Liver (tissue), 3 donors: ENCODE measurements at regions not wholly inside any gene's neighbourhood (a gene's known extent, or its start where the extent isn't known, plus 50 kb on each side); places are given as distances from the start of the nearest gene placed in this dataset.

Experiments used
- ATF3 ChIP-seq: IDR thresholded peaks from 2 replicates; pipeline ENCODE4 v1.6.1; 2016; ENCODE audit warnings: antibody characterized with exemption
- EGR1 ChIP-seq, 2 donors: IDR thresholded peaks; 2 replicates each; pipeline ENCODE4 v1.6.1; 2016 to 2018; ENCODE audit warnings: antibody characterized with exemption in 2 of 2, low read depth in 2 of 2
- GABPA ChIP-seq, 2 donors: IDR thresholded peaks in 1 of 2; conservative IDR thresholded peaks in 1 of 2; 2 replicates each; pipeline ENCODE4 v1.6.1; 2016; ENCODE audit warnings: antibody characterized with exemption in 2 of 2, mild to moderate bottlenecking in 1 of 2, moderate library complexity in 1 of 2
- HNF4G ChIP-seq: IDR thresholded peaks from 2 replicates; pipeline ENCODE4 v1.6.1; 2016; ENCODE audit warnings: antibody characterized with exemption
- JUND ChIP-seq, 2 donors: IDR thresholded peaks; 2 replicates each; pipeline ENCODE4 v1.6.1; 2016; ENCODE audit warnings: antibody characterized with exemption in 2 of 2
- RAD21 ChIP-seq, 2 donors: IDR thresholded peaks; 2 replicates each; pipeline ENCODE4 v1.6.1; 2016; ENCODE audit warnings: antibody characterized with exemption in 2 of 2, mild to moderate bottlenecking in 2 of 2
- REST ChIP-seq: IDR thresholded peaks from 2 replicates; pipeline ENCODE4 v1.6.1; 2016; ENCODE audit warnings: antibody characterized with exemption, mild to moderate bottlenecking
- RXRA ChIP-seq, 2 donors: IDR thresholded peaks; 2 replicates each; pipeline ENCODE4 v1.6.1; 2017 to 2018; ENCODE audit warnings: antibody characterized with exemption in 2 of 2, mild to moderate bottlenecking in 1 of 2
- SP1 ChIP-seq: IDR thresholded peaks from 2 replicates; pipeline ENCODE4 v1.6.1; 2018; ENCODE audit warnings: antibody characterized with exemption, mild to moderate bottlenecking
- TAF1 ChIP-seq: conservative IDR thresholded peaks from 2 replicates; pipeline ENCODE4 v1.6.1; 2016; ENCODE audit warnings: antibody characterized with exemption, mild to moderate bottlenecking
- YY1 ChIP-seq: IDR thresholded peaks from 2 replicates; pipeline ENCODE4 v1.6.1; 2016; ENCODE audit warnings: antibody characterized with exemption, mild to moderate bottlenecking
- ZBTB33 ChIP-seq: IDR thresholded peaks from 2 replicates; pipeline ENCODE4 v1.6.1; 2016; ENCODE audit warnings: antibody characterized with exemption
- TF ChIP-seq, protein P1 (sequence below): fragments of 150-350 bp; IDR thresholded peaks from 2 replicates; pipeline ENCODE4 v1.5.1; 2017; ENCODE audit warnings: improper control_type of control experiment, low read depth, low read length; ENCODE audit not compliant: missing input control
- TF ChIP-seq, protein P2 (sequence below): IDR thresholded peaks from 2 replicates; pipeline ENCODE4 v1.6.1; 2016; ENCODE audit warnings: antibody characterized with exemption
- donor health status: healthy.
- donor health status: healthy.

DNA sequence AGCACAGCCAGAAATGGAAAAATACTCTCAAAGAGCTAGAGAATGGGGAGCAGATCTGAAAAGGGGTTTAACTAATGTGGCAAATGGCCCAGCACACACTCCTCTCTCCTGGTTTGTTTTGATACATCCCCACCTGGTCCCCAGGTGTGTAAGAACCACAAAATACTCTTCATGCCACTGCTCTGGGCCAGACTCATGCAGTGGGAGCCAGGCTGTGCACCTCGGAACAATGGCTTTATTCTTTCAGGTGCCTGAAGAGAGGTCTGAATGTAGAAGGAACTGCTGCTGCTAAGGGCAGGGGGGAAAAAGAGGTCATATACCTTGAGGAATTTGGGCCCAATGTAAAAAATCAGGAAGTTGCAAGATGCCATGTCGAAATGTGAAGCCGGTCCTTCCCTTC lies 123.9 kb upstream of the ADAMTSL1 start:
- TF ChIP-seq, protein P1, sequence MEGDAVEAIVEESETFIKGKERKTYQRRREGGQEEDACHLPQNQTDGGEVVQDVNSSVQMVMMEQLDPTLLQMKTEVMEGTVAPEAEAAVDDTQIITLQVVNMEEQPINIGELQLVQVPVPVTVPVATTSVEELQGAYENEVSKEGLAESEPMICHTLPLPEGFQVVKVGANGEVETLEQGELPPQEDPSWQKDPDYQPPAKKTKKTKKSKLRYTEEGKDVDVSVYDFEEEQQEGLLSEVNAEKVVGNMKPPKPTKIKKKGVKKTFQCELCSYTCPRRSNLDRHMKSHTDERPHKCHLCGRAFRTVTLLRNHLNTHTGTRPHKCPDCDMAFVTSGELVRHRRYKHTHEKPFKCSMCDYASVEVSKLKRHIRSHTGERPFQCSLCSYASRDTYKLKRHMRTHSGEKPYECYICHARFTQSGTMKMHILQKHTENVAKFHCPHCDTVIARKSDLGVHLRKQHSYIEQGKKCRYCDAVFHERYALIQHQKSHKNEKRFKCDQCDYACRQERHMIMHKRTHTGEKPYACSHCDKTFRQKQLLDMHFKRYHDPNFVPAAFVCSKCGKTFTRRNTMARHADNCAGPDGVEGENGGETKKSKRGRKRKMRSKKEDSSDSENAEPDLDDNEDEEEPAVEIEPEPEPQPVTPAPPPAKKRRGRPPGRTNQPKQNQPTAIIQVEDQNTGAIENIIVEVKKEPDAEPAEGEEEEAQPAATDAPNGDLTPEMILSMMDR, result no peak
- TF ChIP-seq SP1, result no peak
- TF ChIP-seq, protein P2, sequence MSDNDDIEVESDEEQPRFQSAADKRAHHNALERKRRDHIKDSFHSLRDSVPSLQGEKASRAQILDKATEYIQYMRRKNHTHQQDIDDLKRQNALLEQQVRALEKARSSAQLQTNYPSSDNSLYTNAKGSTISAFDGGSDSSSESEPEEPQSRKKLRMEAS, result no peak
- no peak for TF ChIP-seq REST
- no peak for TF ChIP-seq EGR1 (IDR thresholded peaks at IDR 0.05; ENCODE audit: low read depth in 2 of 2)
- TF ChIP-seq JUND (IDR thresholded peaks at IDR 0.05), result no peak
- no peak for TF ChIP-seq TAF1
- no peak for TF ChIP-seq ZBTB33
- TF ChIP-seq RAD21 (IDR thresholded peaks at IDR 0.05), result no peak
- TF ChIP-seq ATF3, result no peak
- TF ChIP-seq HNF4G, result no peak
- no peak for TF ChIP-seq GABPA (IDR thresholded peaks at IDR 0.05 in 1 of 2, conservative IDR thresholded peaks at IDR 0.05 in 1 of 2)
- no peak for TF ChIP-seq YY1
- TF ChIP-seq RXRA (IDR thresholded peaks at IDR 0.05), result no peak
